Endothelial cell of umbilical vein (primary cell): ENCODE measurements at regions not wholly inside any gene's neighbourhood (a gene's known extent, or its start where the extent isn't known, plus 50 kb on each side); places are given as distances from the start of the nearest gene placed in this dataset.

Experiments used
- BruUV-seq: library from RNA; stranded (reverse); fragments of 400-500 nt; replicated peaks from 2 replicates; lab custom pipeline; 2021; lab: Mats Ljungman, UMichigan
- CTCF ChIA-PET: fragments of 300-600, 350-600 bp; sonication (Branson Sonifier 250); formaldehyde crosslinking; loops from one replicate; lab custom pipeline; 2021; ENCODE audit warnings: antibody characterized with exemption, inconsistent platforms; lab: Charles Lee
- POLR2A ChIA-PET: fragments of 300-600, 350-600 bp; sonication (Branson Sonifier 250); formaldehyde crosslinking; loops from one replicate; lab custom pipeline; 2021; ENCODE audit warnings: antibody characterized with exemption, inconsistent platforms; lab: Charles Lee
- DNase-seq: peaks from one replicate; pipeline ENCODE4 v3.0.0-alpha.2; 2011; ENCODE audit warnings: low read depth, low spot score
- FAIRE-seq: peaks from 2 replicates; lab custom pipeline; 2011; peaks lifted over from hg19 to GRCh38; lab: Jason Lieb, UNC
- H2AFZ ChIP-seq: 2 replicates; pipeline ENCODE4 v1.6.0; 2012; ENCODE audit warnings: low read depth, low read length, control low read depth, inconsistent platforms
- H3K27ac ChIP-seq: 2 replicates; pipeline ENCODE4 v1.5.1; 2011; ENCODE audit warnings: low read depth, mild to moderate bottlenecking, control low read depth, low read length, moderate library complexity; ENCODE audit not compliant: insufficient read depth
- H3K27me3 ChIP-seq, 2 experiments: 2 replicates each; pipeline versions ENCODE4 v1.6.0 to v1.6.1; 2011; ENCODE audit warnings: low read length in 2 of 2, mixed read lengths in 1 of 2; ENCODE audit not compliant: control insufficient read depth in 2 of 2, insufficient read depth in 2 of 2
- H3K36me3 ChIP-seq, 2 experiments: 2 replicates in 1 of 2; 3 replicates in 1 of 2; pipeline ENCODE4 v1.5.1; 2011; ENCODE audit warnings: low read length in 2 of 2, mild to moderate bottlenecking in 1 of 2, moderate library complexity in 1 of 2; ENCODE audit not compliant: control insufficient read depth in 2 of 2, insufficient read depth in 2 of 2; ENCODE audit errors: extremely low read depth in 1 of 2
- H3K4me1 ChIP-seq: 3 replicates; pipeline ENCODE4 v1.5.1; 2011; ENCODE audit warnings: mild to moderate bottlenecking, low read length; ENCODE audit not compliant: control insufficient read depth, insufficient read depth; ENCODE audit errors: extremely low read depth
- H3K4me2 ChIP-seq: 2 replicates; pipeline ENCODE4 v1.6.1; 2011; ENCODE audit warnings: low read length, control low read depth, mixed read lengths; ENCODE audit not compliant: insufficient read depth
- H3K4me3 ChIP-seq, 3 experiments: fragments of 200-600 bp in 1 of 3; sonication (generic), shearing (Covaris generic) in 1 of 3; replicated peaks in 1 of 3; 2 replicates each; pipeline ENCODE4 v1.5.1; 2011 to 2016; ENCODE audit warnings: control low read depth in 3 of 3, low read length in 3 of 3, mild to moderate bottlenecking in 2 of 3, inconsistent platforms in 1 of 3, low read depth in 1 of 3, moderate library complexity in 1 of 3; ENCODE audit not compliant: insufficient read depth in 1 of 3
- H3K79me2 ChIP-seq: 2 replicates; pipeline ENCODE4 v1.6.0; 2012; ENCODE audit warnings: low read length, inconsistent platforms; ENCODE audit not compliant: control insufficient read depth, insufficient read depth
- H3K9ac ChIP-seq: replicated peaks from 2 replicates; pipeline ENCODE3; 2011; ENCODE audit warnings: low read length, control low read depth; ENCODE audit not compliant: insufficient read depth; ENCODE audit errors: extremely low read depth
- H3K9me1 ChIP-seq: replicated peaks from 3 replicates; pipeline ENCODE4 v1.6.0; 2011; ENCODE audit warnings: mild to moderate bottlenecking, low read length; ENCODE audit not compliant: control insufficient read depth, insufficient read depth; ENCODE audit errors: extremely low read depth
- H3K9me3 ChIP-seq: replicated peaks from 2 replicates; pipeline ENCODE4 v1.5.1; 2012; ENCODE audit warnings: low read length, inconsistent platforms; ENCODE audit not compliant: control insufficient read depth, insufficient read depth
- H4K20me1 ChIP-seq: replicated peaks from 2 replicates; pipeline ENCODE3; 2011; ENCODE audit warnings: mild to moderate bottlenecking, low read length; ENCODE audit not compliant: control insufficient read depth, insufficient read depth; ENCODE audit errors: extremely low read depth
- CTCF ChIP-seq, 2 donors: IDR thresholded peaks; 1 replicate in 1 of 2; 2 replicates in 1 of 2; pipeline ENCODE4 v1.5.1; 2011; ENCODE audit warnings: low read length in 2 of 2, mild to moderate bottlenecking in 2 of 2, moderate library complexity in 2 of 2, control low read depth in 1 of 2, inconsistent platforms in 1 of 2, low read depth in 1 of 2; ENCODE audit not compliant: insufficient read depth in 1 of 2; ENCODE audit errors: extremely low read depth in 1 of 2
- EZH2 ChIP-seq: IDR thresholded peaks from 2 replicates; pipeline ENCODE4 v1.6.1; 2012; ENCODE audit warnings: borderline replicate concordance, low read depth, mild to moderate bottlenecking, moderate library complexity, low read length, inconsistent platforms; ENCODE audit not compliant: severe bottlenecking
- FOS ChIP-seq: IDR thresholded peaks from 2 replicates; pipeline ENCODE4 v1.6.1; 2011; ENCODE audit warnings: mild to moderate bottlenecking, low read length, moderate library complexity, borderline replicate concordance; ENCODE audit not compliant: insufficient read depth
- GATA2 ChIP-seq: IDR thresholded peaks from 2 replicates; pipeline ENCODE4 v1.7.0; 2011; ENCODE audit warnings: low read depth, mild to moderate bottlenecking, moderate library complexity, mixed read lengths, low read length; ENCODE audit not compliant: insufficient read length, insufficient read depth
- JUN ChIP-seq: IDR thresholded peaks from 2 replicates; pipeline ENCODE4 v1.6.1; 2011; ENCODE audit warnings: borderline replicate concordance, low read depth; ENCODE audit not compliant: insufficient read length, insufficient read depth
- MAX ChIP-seq: IDR thresholded peaks from 2 replicates; pipeline ENCODE4 v1.6.1; 2011; ENCODE audit not compliant: insufficient read depth, insufficient read length
- MYC ChIP-seq: IDR thresholded peaks from one replicate; pipeline ENCODE4 v1.6.1; 2011; ENCODE audit warnings: mild to moderate bottlenecking, low read depth, low read length
- POLR2A ChIP-seq: IDR thresholded peaks from 2 replicates; pipeline ENCODE4 v1.6.1; 2012; ENCODE audit warnings: low read depth, mild to moderate bottlenecking, control low read depth, low read length
- POLR2AphosphoS5 ChIP-seq: IDR thresholded peaks from 2 replicates; pipeline ENCODE4 v1.6.1; 2012; ENCODE audit warnings: low read depth, mild to moderate bottlenecking, control low read depth, low read length, moderate library complexity; ENCODE audit not compliant: insufficient read depth
- dilution Hi-C: fragments of 300-500 bp; cut with MboI; formaldehyde crosslinking; loops from one replicate; pipeline ENCODE4 v1.15.0; 2019; ENCODE audit warnings: low sequenced_read_pairs; ENCODE audit not compliant: extremely low pct_ligation_motif_present
- intact Hi-C: fragments of 100-400 bp; cut with micrococcal nuclease; formaldehyde crosslinking; loops from one replicate; pipeline ENCODE4 v1.10.0; 2022

GRCh38 chr7:124460056-124460450 lies 305.5 kb downstream of the GPR37 start:
- no peak for FAIRE-seq
- dilution Hi-C loops, result no loop called here
- H3K36me3 ChIP-seq, result no peaks in the 10 kb centered on the region
- no peak overlapping the region for H3K9ac ChIP-seq
- DNase-seq, result no peak
- H3K79me2 ChIP-seq, result no peaks in the 10 kb centered on the region
- H3K27me3 ChIP-seq, result no peaks in the 10 kb centered on the region
- intact Hi-C loops, result no loop called here
- ChIA-PET POLR2A (no interaction called here), CTCF (no interaction called here)
- H3K9me1 ChIP-seq, result no peaks in the 10 kb centered on the region
- H2AFZ ChIP-seq, result no peak overlapping the region
- H4K20me1 ChIP-seq, result no peaks in the 10 kb centered on the region
- no peak overlapping the region for H3K27ac ChIP-seq
- no peaks in the 10 kb centered on the region for H3K4me1 ChIP-seq
- TF ChIP-seq MAX, result no peak
- TF ChIP-seq GATA2, result no peak
- TF ChIP-seq MYC, result no peak
- TF ChIP-seq POLR2AphosphoS5, result no peak
- TF ChIP-seq EZH2, result no peak
- no peak for TF ChIP-seq JUN
- H3K9me3 ChIP-seq, result no peaks in the 10 kb centered on the region
- no TSS peak for BruUV-seq
- no peak overlapping the region for H3K4me2 ChIP-seq
- no peak overlapping the region for H3K4me3 ChIP-seq

GRCh38 chr7:124459101-124460055 lies 306.2 kb downstream of the GPR37 start:
- H3K27me3 ChIP-seq, result no peaks in the 10 kb centered on the region
- H3K4me2 ChIP-seq, result no peak overlapping the region
- CTCF ChIA-PET, result no interaction called here
- dilution Hi-C loops, result no loop called here
- no peak overlapping the region for H2AFZ ChIP-seq
- no peak overlapping the region for H3K27ac ChIP-seq
- TF ChIP-seq GATA2 (no peak), POLR2AphosphoS5 (no peak), EZH2 (no peak), MYC (no peak), FOS (no peak), CTCF (IDR thresholded peaks at IDR 0.05; ENCODE audit: extremely low read depth in 1 of 2, insufficient read depth in 1 of 2, low read depth in 1 of 2, low read length in 2 of 2) (no peak), MAX (no peak), POLR2A (no peak), JUN (no peak)
- H4K20me1 ChIP-seq, result no peaks in the 10 kb centered on the region
- H3K4me1 ChIP-seq, result no peaks in the 10 kb centered on the region
- no peaks in the 10 kb centered on the region for H3K9me1 ChIP-seq
- H3K79me2 ChIP-seq, result no peaks in the 10 kb centered on the region
- H3K36me3 ChIP-seq, result no peaks in the 10 kb centered on the region
- DNase-seq (no peak), FAIRE-seq (no peak)
- H3K4me3 ChIP-seq, result no peak overlapping the region
- POLR2A ChIA-PET, result no interaction called here
- intact Hi-C loops, result no loop called here
- no peak overlapping the region for H3K9ac ChIP-seq
- no TSS peak for BruUV-seq
- no peaks in the 10 kb centered on the region for H3K9me3 ChIP-seq
